ENCODE measurements at regions not wholly inside any gene's neighbourhood (a gene's known extent, or its start where the extent isn't known, plus 50 kb on each side); places are given as distances from the start of the nearest gene placed in this dataset.
"Not testable (repeated sequence)": the region's sequence is repeated elsewhere in the genome, so short reads cannot be mapped to it uniquely, and the experiment has no call there.

DNA sequence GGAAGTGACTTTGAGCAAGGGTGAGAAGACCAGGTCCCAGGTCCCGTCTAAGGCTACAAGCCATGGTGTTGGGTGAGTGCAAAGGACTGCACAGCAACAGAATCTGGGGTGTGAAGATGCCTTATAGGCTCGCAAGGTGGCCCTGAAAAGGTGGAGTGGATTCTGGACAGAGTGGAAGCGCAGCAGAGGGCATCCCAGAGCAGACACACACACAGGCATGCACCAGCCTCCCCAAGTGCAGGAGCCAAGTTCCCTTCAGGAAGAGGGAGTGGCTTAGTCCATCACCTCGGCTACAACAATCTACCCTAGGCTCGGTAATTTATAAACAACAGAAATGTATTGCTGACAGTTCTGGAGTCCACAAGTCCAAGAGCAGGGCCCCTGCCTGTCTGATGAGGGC is 180.1 kb upstream of the PDE10A start:
- DNase-seq, result no peak

DNA sequence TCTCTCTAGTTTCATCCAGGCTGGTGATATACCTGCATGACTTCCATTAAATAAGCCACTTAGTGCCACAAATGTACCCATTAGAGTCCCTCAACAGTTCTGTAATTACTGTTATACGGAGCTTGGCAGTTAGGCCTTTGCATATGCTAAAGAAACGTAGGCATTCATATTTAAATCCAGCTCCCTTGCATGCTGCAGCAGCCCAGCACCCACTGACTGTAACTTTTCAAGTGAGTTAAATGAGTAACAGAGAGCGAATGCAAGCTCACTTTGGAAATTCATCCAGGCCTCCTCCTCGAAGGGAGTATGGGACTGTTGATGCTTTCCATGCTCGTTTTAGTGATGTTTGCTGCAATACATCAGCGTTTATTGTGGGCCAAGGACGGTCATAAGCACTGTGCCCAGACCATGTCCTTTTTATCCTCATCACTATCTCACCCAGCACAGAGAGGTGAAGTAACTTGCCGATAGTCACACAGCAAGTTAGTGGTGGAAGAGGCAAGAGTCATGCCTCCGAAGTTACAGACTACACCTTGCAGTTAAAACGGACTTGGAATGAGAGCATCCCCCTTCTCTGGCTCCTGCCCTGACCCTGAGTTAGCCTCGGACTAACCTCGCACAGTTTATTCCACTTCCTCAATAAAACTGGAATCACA is 179.4 kb upstream of the PDE10A start:
- DNase-seq, result no peak

DNA sequence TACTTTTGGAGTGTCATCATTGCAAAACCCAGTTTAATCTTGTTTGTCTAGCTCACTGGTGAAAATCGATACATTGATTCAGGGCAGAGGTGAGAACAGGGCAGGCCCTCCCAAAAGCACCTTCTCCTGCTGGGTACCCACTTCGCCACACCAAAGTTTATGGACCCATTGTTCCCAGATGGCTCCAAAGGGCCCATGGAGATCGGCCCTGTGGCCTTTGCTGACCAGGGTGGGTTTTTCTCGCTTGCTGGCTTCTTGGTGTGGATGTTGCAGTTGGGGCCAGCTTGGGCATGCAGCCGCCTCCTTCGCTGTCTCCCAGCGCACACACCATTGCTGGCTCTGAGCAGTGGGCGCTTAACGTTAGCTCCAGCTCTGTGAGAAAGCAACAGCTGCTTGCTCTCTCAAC is 178.1 kb upstream of the PDE10A start:
- no peak for DNase-seq

DNA sequence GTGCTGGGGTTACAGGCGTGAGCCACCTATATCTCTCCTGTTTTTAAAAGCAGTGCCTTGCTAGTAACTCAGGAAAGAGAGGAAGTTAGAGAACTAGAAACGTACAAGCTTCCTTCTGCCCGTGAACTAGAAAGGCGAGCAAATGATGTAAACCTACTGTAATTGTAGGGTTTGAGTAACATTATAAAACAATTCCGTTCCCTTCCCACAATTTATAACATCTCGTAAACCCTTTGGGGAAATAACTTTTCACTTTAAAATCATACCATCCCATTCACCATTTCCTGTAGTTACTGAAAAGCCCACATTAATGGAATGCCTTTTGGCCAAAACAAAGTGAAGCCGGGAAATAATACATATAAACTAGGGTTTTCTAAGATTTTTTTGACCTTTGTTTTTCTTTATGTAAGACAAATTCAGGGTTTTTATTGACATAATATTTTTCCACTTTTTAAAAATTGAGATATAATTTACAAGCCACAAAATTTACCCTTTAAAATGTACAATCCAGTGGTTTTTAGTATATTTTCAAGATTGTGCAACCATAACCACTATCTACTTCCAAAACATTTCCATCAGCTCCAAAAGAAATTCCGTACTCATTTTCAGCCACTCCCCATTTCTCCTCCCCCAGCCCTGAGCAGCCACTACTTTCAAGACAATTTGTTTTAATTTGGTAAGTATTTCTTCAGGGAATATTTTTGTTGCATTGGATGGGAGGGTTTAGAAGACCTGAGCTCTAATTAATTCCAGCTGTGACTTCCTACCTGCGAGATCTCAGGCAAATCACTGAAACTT is 175.1 kb upstream of the PDE10A start:
- no peak for DNase-seq

DNA sequence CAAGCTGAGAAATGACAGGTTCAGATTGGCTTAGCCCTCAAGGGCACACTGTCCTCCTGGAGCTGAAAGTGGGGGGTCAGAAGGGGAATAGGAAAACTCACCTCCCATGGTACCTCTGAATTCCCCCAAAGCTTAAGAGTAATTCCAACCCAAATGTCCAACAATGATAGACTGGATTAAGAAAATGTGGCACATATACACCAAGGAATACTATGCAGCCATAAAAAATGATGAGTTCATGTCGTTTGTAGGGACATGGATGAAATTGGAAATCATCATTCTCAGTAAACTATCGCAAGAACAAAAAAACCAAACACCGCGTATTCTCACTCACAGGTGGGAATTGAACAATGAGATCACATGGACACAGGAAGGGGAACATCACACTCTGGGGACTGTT is 173.6 kb upstream of the PDE10A start:
- not testable (repeated sequence) for DNase-seq

DNA sequence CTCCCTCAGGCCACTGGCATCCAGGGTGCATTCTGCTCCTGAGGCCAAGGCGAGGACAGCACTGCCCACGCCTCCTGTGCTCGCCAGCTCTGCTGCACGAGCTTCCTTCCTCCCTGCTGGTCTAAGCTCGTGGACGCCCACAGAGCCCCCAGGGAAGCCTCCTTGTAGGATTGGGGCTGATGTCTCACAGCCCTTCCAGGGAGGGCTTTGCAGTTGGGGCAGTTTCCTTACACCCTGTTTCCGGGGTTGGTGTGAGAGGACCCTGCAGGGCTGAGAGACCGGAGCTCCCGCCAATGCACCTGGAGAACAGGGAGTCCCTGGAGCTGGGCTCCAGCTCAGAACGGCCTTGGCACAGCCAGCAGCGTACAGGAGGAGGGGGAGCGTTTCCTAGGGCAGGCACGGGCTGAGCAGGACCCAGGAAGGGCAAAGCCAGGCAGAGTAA is 172.4 kb upstream of the PDE10A start:
- DNase-seq, result no peak

DNA sequence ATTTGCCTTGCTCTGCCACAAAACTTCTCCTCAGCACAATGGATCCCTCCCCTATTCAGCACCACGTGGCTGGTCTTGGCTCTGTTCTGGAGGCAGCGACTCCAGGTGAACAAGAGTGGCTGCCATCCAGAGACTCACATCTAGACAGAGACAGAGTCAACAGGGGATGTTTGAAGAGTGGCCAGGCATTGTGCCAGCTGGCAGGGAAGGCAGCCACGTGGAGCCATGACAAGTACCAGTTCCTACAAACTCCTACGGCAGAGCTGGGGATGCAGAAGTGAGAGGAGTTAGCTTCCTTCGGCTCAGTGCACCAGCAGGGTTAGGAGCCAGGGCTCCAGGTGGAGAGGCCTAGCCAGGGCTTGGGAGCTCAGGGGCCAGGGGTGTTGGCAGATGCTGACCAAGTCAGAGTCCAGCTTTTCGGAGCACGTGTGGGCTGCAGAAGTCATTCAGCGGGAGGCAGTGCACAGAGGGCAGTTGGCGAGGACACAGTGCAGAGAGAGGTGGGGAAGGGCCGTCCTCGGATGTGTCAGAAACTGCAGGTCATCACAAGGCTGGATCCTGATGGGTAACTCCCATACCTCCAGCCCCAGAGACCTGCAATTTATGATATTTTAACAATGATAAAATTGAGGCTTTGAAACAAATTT is 171.7 kb upstream of the PDE10A start:
- DNase-seq, result no peak

DNA sequence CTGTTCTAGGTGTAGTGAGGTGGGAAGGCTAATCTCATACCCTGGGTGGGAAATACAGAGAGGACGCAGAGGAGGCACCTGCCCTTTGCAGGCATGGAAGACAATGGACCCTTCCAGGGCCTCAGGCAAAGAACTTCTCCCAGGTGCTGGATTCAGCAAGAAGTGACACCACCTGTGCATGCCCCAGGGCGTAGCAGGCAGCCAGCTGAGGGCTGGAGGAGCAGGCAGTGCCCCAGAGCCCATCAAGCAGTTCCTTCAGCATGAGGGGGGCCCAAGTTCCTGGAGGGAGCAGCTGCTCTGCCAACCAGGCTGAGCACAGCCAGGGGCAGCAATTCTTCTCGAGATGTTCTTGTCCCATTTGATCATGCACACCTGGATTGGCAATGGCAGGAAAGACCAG is 170.3 kb upstream of the PDE10A start:
- no peak for DNase-seq

DNA sequence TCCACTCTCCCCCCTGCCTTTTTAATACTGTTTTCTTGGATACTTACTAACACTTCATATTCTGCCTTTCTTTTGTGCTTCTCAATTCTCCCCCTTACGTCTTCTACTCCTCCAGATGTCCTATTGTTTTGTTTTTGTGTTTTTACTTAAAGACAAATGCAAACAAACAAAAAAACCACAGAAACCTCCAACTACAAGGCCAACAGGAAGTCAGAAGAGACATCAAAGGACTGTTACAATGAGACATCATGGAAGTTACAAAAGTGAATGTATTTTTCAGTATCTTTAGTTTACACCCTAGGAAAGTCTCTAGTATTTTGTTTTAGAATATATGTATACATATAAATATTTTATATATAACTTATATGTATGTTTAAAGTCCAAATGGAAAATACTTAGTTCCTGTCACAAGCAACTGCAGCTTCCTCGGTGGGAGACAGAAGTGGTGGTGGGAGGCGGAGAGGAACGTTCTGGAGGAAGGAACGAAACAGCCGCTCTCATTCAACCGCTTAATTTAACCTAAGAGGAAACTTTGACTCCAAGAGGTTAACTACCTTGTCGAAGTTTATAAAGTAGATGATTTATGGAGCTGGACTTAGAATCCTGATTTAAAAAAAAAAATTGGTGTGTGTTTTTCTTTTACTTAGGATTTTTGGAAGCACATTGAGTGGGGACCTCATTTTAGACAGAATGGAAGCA is 168.9 kb upstream of the PDE10A start:
- no peak for DNase-seq

DNA sequence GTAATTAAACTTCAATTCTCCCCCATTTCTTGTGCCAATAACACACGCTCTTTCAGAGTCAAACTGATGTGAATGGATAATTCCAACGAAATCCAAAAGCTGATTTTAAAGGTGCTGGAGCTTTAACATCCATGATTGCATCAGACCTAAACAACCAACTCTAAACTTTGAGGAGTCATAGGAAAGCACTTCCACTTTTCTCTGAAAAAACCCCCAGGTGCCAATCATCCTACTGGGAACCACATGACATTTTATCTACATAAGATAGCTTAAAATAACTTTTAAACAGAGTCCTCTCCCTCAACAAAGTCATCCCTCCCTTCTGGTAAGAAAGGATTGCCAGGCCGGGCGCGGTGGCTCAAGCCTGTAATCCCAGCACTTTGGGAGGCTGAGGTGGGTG is 167.7 kb upstream of the PDE10A start:
- DNase-seq, result no peak

DNA sequence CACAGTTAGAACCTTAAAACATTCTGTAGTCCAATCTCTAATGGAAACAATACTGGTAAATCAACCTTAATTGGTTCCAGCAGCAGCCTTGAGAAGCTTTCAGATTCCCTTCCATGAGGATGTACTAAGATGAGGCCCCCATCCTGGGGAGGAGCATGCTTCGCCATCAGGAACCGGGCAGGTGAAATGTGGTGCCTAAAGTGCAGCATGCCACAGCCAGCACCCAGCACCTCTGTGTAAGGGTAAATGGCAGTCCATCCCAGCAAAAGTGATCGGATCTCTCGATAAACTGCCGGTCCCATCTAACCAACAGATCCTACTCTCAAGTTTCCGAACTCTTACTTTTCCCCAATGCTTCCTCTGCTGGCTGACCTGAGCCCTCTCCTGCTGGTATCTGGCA is 166.3 kb upstream of the PDE10A start:
- DNase-seq, result no peak

DNA sequence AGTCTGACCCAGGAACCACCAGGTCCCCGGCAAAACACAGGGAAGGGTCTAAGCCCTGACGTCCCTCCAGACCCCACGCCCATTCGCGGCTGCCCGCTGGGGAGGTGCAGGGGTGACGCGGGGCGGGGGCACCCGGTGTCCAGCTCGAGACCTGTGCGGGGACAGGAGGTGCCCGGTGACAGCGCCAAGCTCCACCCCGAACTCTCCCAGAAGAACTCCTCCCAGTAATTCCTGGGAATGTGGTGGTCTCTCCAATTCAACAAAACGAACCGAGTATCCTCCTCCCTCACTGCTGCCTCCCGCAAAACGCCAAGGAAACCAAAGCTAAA is 164.1 kb upstream of the PDE10A start:
- DNase-seq, result no peak

DNA sequence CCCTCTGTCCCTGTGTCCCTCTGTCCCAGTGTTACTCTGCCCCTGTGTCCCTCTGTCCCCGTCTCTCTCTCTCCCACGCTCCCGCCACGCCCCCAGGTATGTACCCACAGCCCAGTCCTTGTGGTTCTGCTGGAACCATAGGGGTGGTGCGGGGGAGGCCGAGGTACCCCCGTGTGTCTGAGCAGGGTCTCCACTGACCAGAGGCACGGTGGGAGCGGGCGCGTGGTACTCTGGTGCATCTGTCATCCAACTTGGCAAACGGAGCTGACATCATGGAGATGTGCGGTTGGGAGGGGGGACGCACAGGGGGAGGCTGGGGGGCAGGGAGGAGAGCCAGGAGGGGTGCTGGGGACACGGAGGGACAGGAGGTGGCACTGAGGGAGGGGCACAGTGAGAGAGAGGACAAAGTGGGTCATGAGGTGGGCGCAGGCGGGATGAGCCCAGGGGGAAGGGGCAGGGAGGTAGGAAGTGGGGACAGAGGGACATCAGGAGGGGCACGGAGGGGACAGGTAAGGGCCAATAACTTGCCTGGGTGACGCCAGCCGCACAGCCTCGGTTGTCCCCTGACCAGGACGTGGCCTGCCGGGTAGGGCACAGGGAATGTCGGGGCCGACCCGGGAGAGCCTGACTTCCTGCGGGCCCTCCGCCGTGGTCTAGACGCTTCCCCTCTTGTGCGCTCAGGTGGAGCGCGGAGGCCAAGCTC is 163.6 kb upstream of the PDE10A start:
- DNase-seq, result no peak

DNA sequence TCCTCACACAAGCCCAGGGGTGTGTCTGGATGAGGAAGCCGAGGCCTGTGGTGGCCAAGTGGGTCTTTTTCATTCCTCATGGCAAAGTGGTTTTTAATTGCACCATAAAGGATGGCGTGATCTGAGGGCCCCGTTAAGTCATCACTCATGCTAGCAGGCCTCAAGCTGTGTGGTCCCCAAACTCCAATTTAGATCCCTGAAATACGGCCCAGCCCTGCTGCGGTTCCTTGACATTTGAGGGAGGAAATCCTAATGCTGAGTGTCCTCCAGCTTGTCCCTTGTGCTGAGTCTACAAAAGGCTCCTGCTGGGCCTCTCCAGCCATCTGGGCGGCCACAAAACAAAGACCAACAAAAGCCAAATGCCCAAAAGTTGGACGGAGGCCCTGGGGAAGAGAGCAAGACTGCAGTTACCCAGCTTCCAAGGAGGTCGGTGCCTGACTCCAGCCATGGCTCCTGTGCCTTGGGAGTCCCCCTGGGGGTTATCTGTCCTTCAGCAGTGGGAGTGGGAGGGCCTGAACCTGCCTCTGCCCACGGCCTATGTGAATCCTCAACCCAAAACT is 162.3 kb upstream of the PDE10A start:
- no peak for DNase-seq

DNA sequence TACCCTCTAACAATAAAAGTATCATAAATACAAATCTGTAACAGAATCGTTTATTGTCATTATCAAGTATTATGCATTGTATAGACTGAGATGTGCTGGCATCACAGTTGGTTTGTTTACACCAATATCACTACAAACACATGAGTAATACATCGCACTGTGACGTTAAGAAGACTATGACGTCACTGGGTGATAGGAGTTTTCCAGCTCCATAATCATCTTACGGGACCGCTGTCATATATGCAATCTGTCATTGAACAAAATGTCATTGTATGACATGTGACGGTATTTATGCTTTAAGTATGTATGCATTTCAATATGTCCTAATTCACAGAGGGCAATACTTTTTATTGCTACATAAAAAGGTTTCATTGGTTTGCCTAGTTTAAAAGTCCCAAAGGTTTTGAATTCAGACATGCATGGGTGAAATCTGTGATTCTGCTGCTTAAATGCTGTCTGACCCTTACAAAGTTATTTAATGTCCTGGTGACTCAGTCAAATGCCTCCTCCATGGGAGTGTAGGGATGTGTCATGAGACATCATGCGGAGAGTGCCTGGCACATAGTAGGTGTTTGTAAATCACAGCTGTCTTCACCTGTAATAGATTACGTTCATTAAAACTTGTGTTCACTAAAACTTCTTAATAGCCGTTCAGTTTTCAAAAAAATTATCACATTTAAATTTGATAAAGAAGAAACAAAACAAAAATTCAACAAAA is 160.7 kb upstream of the PDE10A start:
- DNase-seq, result no peak

DNA sequence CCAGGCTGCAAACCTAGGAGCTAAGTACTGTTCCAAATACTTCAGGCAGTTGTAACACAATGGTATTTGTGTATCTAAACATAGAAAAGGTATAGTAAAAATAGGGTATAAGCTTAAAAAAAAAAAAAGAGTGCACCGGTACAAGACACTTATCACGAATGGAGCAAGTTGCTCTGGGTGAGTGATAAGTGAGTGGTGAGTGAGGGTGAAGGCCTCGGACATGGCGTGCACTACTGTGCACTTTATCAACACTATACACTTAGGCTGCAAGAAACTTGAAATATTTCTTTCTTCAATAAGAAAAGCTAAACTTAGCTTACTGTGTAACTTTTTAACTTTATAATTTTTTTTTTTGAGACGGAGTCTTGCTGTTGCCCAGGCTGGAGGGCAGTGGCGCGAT is 159.5 kb upstream of the PDE10A start:
- no peak for DNase-seq

DNA sequence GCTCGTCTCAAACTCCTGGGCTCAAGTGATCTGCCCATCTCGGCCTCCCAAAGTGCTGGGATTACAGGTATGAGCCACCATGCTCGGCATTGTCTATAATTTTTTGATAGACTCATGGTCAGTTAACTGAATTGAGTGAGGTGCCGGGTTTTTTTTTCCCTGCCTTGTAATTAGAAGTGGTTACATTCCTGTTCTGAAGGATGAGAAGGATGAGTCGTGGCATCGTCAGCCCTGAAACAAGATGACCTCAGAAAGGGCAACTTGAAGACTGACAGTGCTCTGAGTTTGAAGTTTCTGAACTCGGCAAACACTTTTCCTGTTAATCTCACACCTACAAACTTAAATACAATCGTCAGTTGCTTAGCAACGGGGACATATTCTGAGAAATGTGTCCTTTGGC is 158.7 kb upstream of the PDE10A start:
- DNase-seq, result no peak

DNA sequence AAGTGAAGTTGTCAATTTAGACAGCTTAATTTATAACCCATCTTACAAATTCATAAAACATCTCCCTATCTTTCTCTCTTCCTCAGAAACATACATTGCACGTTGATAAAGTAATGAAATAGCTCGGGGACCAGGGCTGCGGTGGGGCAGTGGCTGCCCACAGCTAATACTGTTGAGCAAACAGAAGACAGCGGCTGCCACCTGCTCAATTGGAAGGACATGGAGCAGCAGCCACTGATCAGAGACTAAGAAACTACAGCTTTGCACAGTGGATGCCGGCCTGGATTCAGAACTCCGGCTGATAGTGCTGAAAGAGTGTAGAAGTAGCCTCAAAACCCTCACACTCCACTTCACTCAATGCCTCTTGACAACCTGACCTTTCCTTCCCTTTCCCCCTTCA is 157.9 kb upstream of the PDE10A start:
- DNase-seq, result no peak

DNA sequence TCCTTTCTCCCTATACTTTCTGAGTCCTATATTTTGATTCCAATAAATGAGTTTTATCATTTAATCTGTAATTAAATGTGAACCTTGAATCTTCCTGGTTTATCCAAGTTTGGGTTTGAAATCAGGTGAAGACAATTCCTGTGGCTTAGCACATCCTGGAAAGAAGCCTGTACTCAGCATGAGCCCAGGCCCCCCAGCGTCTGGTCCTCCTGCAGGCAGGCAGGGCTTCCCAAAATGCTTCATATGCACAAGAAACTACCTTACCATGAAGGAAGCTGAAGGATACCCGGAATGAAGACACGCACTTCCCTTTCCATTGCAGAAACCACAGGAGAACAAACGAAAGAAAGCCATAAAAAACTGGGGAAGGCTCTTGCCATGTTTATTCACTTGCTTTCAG is 157.4 kb upstream of the PDE10A start:
- DNase-seq, result no peak

DNA sequence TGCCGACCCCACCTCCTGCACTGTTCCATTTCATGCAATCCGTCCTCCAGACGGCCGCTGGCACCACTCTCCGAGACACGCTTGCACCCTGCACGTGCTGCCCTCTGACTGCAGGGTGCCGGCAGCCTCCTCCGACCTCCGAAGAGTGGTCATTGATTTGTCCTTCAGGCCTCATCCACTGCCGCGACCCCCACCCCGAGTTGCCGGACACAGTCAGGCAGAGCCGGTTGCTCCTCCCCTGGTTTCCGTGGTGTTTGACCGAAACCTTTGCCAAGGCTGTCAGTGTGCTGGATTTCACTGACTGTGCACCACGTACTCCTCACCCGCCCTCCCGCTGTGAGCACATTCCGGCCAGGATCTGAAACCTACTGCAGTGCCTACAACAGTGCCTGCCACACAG is 156.4 kb upstream of the PDE10A start:
- no peak for DNase-seq

DNA sequence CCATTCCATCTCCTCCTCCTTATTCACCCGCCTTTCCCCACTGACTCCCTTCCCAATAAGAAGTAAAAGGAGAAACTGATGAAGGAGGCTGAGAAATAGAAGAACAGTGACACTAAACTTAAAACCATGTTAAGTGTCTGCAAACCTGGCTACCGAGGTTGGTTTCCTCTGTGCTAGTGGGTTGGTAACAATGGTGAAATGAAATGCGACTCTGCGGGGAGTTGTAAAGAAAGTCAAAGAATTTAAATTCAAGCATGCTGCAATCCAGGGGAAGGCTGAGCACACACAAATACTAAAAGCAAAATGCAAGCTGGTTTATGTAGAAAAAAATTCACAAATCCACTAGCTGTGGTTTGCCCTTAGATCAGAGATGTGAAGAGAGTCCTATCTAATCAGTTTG is 155.2 kb upstream of the PDE10A start:
- DNase-seq, result no peak

DNA sequence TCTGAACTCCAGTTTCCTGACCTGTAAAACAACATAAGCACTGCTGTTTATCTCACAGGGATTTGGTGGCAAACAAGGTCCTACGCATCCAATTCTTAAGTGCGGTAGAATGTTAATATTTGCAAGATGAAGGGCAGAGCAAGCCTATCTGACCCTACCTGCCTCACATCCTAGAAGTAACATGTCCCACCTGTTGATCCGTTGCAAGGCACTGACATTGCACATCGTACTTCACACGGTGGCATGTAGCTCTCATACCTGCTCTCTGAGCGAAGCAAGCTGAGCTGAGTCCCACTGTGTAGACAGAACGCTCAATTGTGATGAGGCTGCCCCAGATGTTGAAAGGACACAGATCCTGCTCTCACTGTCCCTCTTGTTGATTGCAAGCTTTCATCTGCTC is 154.7 kb upstream of the PDE10A start:
- no peak for DNase-seq

Data from KG1 (cell line).